ENCODE measurements at regions not wholly inside any gene's neighbourhood (a gene's known extent, or its start where the extent isn't known, plus 50 kb on each side); places are given as distances from the start of the nearest gene placed in this dataset.
"Not testable (repeated sequence)": the region's sequence is repeated elsewhere in the genome, so short reads cannot be mapped to it uniquely, and the experiment has no call there.

DNA sequence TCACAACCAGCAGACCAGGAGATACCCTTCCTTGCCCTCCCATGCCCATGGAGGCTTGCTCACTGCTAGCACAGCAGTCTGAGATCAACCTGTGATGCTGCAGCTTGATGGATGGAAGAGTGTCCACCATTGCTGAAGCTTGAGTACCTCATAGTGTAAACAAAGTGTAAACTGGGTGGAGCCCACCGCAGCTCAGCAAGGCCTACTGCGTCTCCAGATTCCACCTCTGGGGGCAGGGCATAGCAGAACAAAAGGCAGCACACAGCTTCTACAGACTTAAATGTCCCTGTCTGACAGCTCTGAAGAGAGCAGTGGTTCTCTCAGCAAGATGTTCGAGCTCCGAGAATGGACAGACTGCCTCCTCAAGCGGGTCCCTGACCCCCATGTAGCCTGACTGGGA is 608.8 kb downstream of the CETN3 start:
- DNase-seq; intact Hi-C loops (cut with DNase I): not testable (repeated sequence)

DNA sequence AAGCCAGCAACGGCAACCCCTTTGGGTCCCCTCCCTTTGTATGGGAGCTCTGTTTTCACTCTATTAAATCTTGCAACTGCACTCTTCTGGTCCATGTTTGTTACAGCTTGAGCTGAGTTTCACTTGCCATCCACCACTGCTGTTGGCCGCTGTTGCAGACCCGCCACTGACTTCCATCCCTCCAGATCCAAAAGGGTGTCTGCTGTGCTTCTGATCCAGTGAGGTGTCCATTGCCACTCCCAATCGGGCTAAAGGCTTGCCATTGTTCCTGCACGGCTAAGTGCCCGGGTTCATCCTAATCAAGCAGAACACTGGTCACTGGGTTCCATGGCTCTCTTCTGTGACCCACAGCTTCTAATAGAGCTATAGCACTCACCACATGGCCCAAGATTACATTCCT is 615.1 kb downstream of the CETN3 start:
- DNase-seq: peak in 1 of 10 donors; percentile 56
- intact Hi-C loops (cut with DNase I): not testable (repeated sequence)

GRCh38 chr5:89779734-89780133 is 629.8 kb downstream of the CETN3 start:
- DNase-seq; intact Hi-C loops (cut with DNase I): not testable (repeated sequence)

DNA sequence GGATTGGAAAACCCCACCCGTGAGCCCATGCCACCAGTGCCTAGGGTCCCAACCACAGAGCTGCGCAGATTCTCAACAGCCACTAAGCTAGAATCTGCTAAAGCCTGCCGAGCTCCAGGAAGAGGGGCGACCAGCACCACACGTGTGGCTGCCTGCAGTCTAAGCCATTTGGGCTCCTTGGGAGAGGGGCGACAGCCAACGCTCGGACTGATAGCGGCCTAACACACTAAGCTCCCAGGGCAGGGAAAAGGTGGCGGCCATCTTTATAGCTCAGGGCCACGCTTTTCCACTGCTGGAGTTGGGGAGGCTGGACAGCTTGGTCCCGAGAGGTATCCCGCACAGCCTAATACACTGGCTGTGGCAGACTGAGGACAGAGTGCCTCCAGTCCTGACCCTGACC is 631.8 kb downstream of the CETN3 start:
- DNase-seq: peak in 1 of 10 donors; percentile 82
- intact Hi-C loops (cut with DNase I): no loop called here

DNA sequence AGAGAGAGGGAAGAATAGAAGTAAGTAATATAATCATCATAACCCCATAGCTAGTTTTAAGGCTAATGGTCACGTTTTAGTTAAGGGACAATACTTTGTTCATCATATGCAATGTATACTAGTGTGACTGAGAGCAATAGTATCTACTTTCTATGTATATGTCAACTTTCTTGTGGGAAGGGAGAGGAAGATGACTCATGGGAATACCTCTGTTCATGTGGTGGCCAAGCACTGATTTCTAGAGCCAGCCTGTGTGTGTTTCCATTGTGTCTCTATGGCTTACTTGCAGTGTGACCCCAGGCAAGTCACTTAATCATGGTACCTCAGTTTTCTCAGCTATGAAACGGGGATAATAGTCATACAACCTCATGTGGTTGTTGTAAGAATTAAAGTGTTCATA is 639.6 kb downstream of the CETN3 start:
- DNase-seq: no peak
- intact Hi-C loops (cut with DNase I): no loop called here

DNA sequence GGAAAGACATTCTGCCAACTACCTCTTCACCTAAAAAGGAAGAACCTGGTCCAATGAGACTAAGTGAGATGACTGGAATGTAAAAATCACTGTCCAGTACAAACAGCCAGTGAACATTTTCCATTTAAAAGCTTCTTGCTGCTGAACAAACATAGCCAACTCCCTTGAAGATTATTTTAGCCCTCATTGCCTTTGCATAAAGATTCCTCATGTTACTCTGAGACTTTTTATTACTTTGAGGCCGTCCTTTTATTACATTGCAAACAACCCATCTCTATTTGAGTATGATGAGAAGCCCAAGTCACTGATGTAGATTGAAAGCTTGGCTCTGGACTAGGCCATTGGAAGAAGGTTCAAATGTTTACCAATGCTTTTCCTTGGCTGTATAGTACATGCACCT is 649.8 kb downstream of the CETN3 start:
- no peak for DNase-seq
- intact Hi-C loops (cut with DNase I): no loop called here

DNA sequence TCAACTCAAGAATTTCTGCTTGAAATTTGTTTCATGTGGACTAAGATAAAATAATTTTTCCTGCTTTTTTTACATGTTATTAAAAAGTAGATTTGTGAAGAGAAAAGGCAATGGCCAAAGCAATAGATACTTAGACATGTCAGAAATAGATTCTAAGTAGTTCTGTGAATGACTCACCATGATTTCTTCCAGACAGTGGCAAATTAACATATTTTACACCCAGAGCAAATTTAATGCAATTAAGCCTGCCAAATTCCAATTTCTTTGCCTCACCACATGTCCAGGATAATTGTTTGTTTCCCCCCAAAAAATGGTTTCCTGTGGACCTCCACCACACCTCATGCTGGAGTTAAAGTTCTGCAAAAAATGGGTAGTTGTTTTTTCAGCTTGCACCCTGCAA is 651.4 kb downstream of the CETN3 start:
- no peak for DNase-seq
- intact Hi-C loops (cut with DNase I): no loop called here

- DNase-seq: peak in 1 of 10 donors; percentile 16
- intact Hi-C loops (cut with DNase I): no loop called here
Observed at GRCh38 chr5:89756955-89757354, 652.6 kb downstream of the CETN3 start.

- intact Hi-C loops (cut with DNase I): no loop called here
Observed at GRCh38 chr5:89755024-89755423, 654.5 kb downstream of the CETN3 start.

DNA sequence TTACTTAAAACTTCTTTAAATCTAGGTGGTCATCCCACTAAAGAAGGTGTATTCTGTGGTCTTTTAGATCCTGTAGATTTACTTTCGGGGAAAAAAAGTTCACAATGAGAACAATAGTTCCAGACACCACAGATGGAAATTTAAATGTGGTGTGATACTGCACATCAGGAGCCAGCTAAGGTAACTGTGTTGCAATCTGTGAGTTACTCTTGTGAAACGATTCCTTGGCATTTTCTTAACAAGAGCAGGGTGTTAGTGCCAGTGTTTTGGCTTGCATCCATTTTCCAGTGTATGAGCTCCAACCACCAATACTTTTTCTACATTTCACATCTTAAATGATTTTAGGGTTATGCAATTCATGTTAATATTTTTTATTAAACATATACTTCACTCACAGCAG is 674.5 kb downstream of the CETN3 start:
- intact Hi-C loops (cut with DNase I): no loop called here
- no peak for DNase-seq

More at GRCh38 chr5:89755024-89755423, 654.5 kb downstream of the CETN3 start:
- no peak for DNase-seq

- DNase-seq: no peak
- intact Hi-C loops (cut with DNase I): no loop called here
Observed at GRCh38 chr5:89733772-89734171, 675.8 kb downstream of the CETN3 start.

- intact Hi-C loops (cut with DNase I): no loop called here
- no peak for DNase-seq
Observed at GRCh38 chr5:89729623-89730301, 679.8 kb downstream of the CETN3 start.

DNA sequence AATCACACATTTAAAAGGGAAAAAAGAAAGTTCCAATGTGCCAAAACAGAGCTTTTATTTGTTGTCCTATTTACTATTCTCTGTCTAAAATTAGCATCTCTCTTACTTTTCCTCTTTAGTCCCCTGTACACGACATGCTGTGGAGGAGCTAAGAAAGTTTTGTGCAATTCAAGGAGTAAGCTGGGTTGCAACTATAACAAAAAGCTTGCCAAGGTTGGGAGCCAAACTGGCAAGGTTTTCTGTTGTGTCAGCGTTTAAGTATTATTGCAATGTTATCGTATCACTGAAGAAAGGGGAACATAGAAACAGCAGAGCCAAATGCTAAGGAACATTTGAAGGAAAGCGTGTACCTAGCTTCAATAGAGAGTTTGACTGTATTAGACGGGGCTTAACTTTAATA is 680.8 kb downstream of the CETN3 start:
- no peak for DNase-seq

DNA sequence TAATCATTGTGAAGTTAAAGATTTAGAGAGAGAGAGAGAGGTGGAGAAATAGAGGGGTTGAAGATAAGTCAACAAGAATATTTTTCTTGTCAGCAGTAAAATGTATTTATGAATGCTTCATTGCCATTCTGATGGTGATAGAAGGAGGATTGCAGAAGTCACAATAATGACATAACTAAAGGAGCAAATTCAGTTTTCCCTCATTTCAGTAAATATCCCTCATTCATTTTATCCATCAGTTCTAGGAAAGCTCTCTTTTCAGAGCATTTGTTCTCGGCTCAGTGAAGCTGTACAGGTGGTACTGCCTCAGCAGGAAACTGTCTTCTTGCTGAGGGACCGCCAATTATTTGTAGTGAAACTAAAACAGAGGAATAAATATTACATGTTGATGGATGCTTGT is 681.4 kb downstream of the CETN3 start:
- intact Hi-C loops (cut with DNase I): no loop called here
- DNase-seq: no peak

More for the DNA sequence above, 680.8 kb downstream of the CETN3 start:
- intact Hi-C loops (cut with DNase I): no loop called here

DNA sequence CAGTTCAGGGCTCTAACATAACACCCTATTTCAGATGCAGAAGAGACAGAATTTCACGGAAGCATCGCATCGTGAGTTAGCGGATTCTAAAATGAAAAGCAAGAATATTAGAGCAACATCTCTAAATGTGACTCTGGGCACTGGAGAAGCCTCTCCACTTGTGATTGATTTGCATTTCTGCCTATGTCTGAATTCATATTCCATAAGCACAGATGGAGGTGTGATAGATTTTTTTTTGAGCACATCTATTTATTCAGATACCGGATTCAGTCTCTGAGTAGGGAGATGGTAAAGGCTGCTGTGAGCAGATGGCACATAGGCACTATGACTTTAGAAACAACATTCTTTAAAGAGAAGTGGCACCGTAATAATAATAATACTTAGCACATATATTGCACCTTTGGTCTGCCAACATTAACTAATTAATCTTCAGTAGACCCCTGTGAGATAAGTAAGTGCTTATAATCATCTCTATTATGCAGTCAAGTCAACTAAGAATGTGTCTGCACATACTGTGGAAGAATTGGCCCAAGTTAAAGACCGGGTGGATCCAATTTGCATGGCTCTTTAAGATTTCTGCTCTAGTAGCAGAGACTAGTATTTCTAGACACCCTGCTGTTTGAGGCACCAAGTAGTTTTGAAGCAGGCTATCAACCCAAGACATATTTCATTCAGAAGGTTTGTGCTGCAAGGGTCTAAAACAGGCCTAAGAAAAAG is 685.0 kb downstream of the CETN3 start:
- intact Hi-C loops (cut with DNase I): no loop called here
- no peak for DNase-seq

- intact Hi-C loops (cut with DNase I): no loop called here
- DNase-seq: no peak
Observed at GRCh38 chr5:89723907-89724306, 685.6 kb downstream of the CETN3 start.

DNA sequence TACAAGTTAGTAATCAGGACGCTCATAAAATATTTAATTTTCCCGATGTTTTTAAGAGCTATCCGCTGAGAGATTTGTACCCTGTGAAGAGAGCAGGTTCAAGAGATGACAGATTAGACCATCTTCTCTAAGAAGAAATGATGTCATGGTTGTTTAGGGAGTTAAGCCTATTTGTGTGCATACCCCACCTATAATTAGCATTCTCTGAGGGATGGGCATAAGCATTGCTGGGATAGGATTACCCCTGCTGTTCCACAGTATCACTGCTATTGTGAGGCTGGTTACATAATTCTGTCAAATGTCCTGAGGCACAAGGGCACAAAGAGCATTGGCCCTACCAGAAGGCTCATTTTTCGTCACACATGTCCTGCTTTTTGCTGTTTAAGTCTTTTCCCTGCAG is 687.0 kb downstream of the CETN3 start:
- intact Hi-C loops (cut with DNase I): no loop called here
- no peak for DNase-seq

DNA sequence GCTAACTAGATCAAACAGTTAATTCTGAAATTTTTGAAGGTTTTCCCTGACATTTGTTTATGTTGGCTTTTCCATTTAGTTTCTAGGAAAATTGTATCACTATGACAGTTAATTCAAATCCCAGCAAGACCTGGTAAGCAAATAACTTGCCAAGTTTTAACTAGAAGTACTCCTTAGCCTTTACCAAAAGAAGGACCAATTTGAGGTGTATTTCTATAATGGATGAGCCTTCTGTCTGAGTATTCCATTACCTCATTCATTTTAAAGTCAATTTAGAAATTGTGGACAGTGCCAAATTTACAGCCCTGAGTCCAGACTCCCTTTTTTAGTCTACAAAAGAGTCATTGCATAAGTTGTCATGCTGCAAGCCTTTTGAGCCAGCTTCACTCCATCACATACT is 687.6 kb downstream of the CETN3 start:
- intact Hi-C loops (cut with DNase I): no loop called here
- no peak for DNase-seq

- DNase-seq: no peak
- intact Hi-C loops (cut with DNase I): no loop called here
Observed at GRCh38 chr5:89721353-89721752, 688.2 kb downstream of the CETN3 start.

GRCh38 chr5:89712134-89712700 is 697.3 kb downstream of the CETN3 start:
- no peak for DNase-seq
- intact Hi-C loops (cut with DNase I): no loop called here

- DNase-seq: no peak
- intact Hi-C loops (cut with DNase I): no loop called here
Observed at GRCh38 chr5:89711526-89711925, 698.0 kb downstream of the CETN3 start.

GRCh38 chr5:89710006-89710405 is 699.5 kb downstream of the CETN3 start:
- no peak for DNase-seq
- intact Hi-C loops (cut with DNase I): no loop called here

Data from posterior cingulate gyrus (tissue), 11 donors.